GM23248 (cell line): ENCODE measurements at regions not wholly inside any gene's neighbourhood (a gene's known extent, or its start where the extent isn't known, plus 50 kb on each side); places are given as distances from the start of the nearest gene placed in this dataset.

Experiments
- EZH2 ChIP-seq: fragments of 200-600 bp; sonication (generic); IDR thresholded peaks from 2 replicates; pipeline ENCODE4 v1.6.1; 2018; ENCODE audit warnings: antibody characterized with exemption, mild to moderate bottlenecking; ENCODE audit not compliant: insufficient read depth, poor library complexity, severe bottlenecking
- EZH2phosphoT487 ChIP-seq: fragments of 200-600 bp; sonication (generic); IDR thresholded peaks from 2 replicates; pipeline ENCODE4 v1.6.1; 2018; ENCODE audit warnings: antibody characterized with exemption, moderate library complexity, mild to moderate bottlenecking, low read depth; ENCODE audit not compliant: insufficient read depth

DNA sequence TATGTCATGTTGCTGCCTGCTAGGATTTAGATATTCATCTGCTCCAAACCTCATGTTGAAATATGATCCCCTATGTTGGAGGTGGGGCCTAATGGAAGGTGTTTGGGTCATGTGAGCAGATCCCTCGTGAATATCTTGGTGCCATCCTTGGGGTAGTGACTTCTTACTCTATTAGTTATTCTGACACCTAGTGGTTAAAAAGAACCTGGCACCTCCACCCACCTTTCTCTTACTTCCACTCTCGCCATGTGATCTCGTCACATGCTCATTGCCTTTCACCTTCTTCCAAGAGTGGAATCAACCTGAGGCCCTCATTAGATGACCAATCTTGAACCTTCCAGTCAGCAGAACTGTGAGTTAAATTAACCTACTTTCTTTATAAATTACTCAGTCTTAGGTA, 549.4 kb upstream of the SYNCRIP start:
- TF ChIP-seq EZH2 (no peak), EZH2phosphoT487 (no peak)
